ENCODE measurements at regions not wholly inside any gene's neighbourhood (a gene's known extent, or its start where the extent isn't known, plus 50 kb on each side); places are given as distances from the start of the nearest gene placed in this dataset.

GRCh38 chr4:165563851-165564250 is 185.0 kb downstream of the CPE start:
- no peak for TF ChIP-seq POLR2AphosphoS5 (IDR thresholded peaks at IDR 0.05; ENCODE audit: low read depth, low read length)
- no peak for TF ChIP-seq REST (IDR thresholded peaks at IDR 0.05; ENCODE audit: insufficient read depth in 1 of 2, low read depth in 2 of 2, low read length in 2 of 2)

All from PFSK-1 (cell line).